ENCODE measurements at regions not wholly inside any gene's neighbourhood (a gene's known extent, or its start where the extent isn't known, plus 50 kb on each side); places are given as distances from the start of the nearest gene placed in this dataset.

GRCh38 chr4:84179409-84179808, 319.7 kb downstream of the NKX6-1 start:
- no peak for DNase-seq (ENCODE audit: extremely low spot score)
- ChIA-PET POLR2A (no interaction called here), CTCF (interaction anchor here (1.1 to 1.7 kb wide), 2 partner anchors 12 to 15 kb away, joined by 3 read pairs; no protein-coding TSS in a partner anchor)
- TF ChIP-seq CTCF (IDR thresholded peaks at IDR 0.05; ENCODE audit: control extremely low read depth, extremely low read depth, low read depth, missing control alignments): no peak

- no peak for DNase-seq (ENCODE audit: extremely low spot score)
- no peak for TF ChIP-seq CTCF (IDR thresholded peaks at IDR 0.05; ENCODE audit: control extremely low read depth, extremely low read depth, low read depth, missing control alignments)
- ChIA-PET CTCF (interaction anchor here (2.0 kb wide), 1 partner anchor 13 kb away, joined by 6 read pairs; no protein-coding TSS in a partner anchor), POLR2A (no interaction called here)
These were observed 321.1 kb downstream of the NKX6-1 start for GRCh38 chr4:84177831-84178542.

- POLR2A ChIA-PET: no interaction called here
- no peak for TF ChIP-seq CTCF (IDR thresholded peaks at IDR 0.05; ENCODE audit: control extremely low read depth, extremely low read depth, low read depth, missing control alignments)
- CTCF ChIA-PET: interaction anchor here (1.8 kb wide), 1 partner anchor 10 kb away, joined by 4 read pairs; no protein-coding TSS in a partner anchor
- DNase-seq (ENCODE audit: extremely low spot score): no peak
These were observed 323.1 kb downstream of the NKX6-1 start for GRCh38 chr4:84176016-84176415.

- TF ChIP-seq CTCF (IDR thresholded peaks at IDR 0.05; ENCODE audit: control extremely low read depth, extremely low read depth, low read depth, missing control alignments): no peak
- no peak for DNase-seq (ENCODE audit: extremely low spot score)
- ChIA-PET CTCF (no interaction called here), POLR2A (interaction anchor here (0.6 kb wide), 1 partner anchor 75 kb away, joined by 3 read pairs; no protein-coding TSS in a partner anchor)
These were observed 327.2 kb downstream of the NKX6-1 start for GRCh38 chr4:84171871-84172270.

DNA sequence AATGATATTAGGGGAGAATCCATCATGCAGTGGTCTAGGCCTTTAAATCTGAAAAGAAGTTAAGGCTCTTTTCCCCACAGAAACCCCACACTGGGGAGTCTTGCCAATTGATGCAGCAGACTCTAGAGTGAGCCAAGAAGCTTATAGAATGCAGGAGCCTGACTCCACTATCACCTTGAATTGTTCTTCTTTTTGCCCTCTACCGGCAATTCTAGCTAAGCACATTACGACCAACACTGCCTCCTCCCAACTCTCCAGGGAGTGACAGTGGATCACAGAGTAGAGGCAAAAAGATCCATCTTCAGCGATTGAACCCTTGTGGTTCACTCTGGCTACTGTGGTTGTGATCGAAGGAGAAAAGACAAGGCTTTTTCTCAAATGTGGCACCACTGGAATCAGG, 331.5 kb downstream of the NKX6-1 start:
- ChIA-PET CTCF (interaction anchor here (0.8 to 1.4 kb wide), 2 partner anchors 9 to 12 kb away, joined by 3 to 4 read pairs; no protein-coding TSS in a partner anchor), POLR2A (no interaction called here)
- no peak for DNase-seq (ENCODE audit: extremely low spot score)
- no peak for TF ChIP-seq CTCF (IDR thresholded peaks at IDR 0.05; ENCODE audit: control extremely low read depth, extremely low read depth, low read depth, missing control alignments)

GRCh38 chr4:84167093-84167492, 332.0 kb downstream of the NKX6-1 start:
- ChIA-PET POLR2A (no interaction called here), CTCF (interaction anchor here (1.3 to 1.4 kb wide), 2 partner anchors 9 kb away, joined by 4 read pairs; no protein-coding TSS in a partner anchor)
- no peak for DNase-seq (ENCODE audit: extremely low spot score)
- no peak for TF ChIP-seq CTCF (IDR thresholded peaks at IDR 0.05; ENCODE audit: control extremely low read depth, extremely low read depth, low read depth, missing control alignments)
